GM12878 (cell line): ENCODE measurements at regions not wholly inside any gene's neighbourhood (a gene's known extent, or its start where the extent isn't known, plus 50 kb on each side); places are given as distances from the start of the nearest gene placed in this dataset.

Source experiments
- ATAC-seq: fragments of 200-7000 bp; cut with Tn5 transposase; 3 replicates; pipeline ENCODE4 v1.9.1; 2020; ENCODE audit warnings: mild to moderate bottlenecking, moderate library complexity
- BruUV-seq: library from RNA; stranded (reverse); fragments of 400-500 nt; replicated peaks from 2 replicates; lab custom pipeline; 2021; lab: Mats Ljungman, UMichigan
- CTCF ChIA-PET: fragments of 300-600 bp; sonication (Branson Sonifier 250); formaldehyde crosslinking; extraction: SDS; loops from one replicate; lab custom pipeline; 2021; ENCODE audit warnings: inconsistent platforms; lab: Yijun Ruan, JAX
- POLR2A ChIA-PET: fragments of 350-600 bp; formaldehyde crosslinking; extraction: SDS; loops from one replicate; lab custom pipeline; 2021; ENCODE audit warnings: inconsistent platforms; lab: Charles Lee
- RAD21 ChIA-PET: fragments of 300-600 bp; sonication (Branson Sonifier 250); formaldehyde crosslinking; loops from one replicate; lab custom pipeline; 2023; ENCODE audit warnings: antibody characterized with exemption; ENCODE audit not compliant: unreplicated experiment; lab: Charles Lee
- SMC1A ChIA-PET: fragments of 300-600 bp; sonication (Branson Sonifier 250); formaldehyde crosslinking; loops from one replicate; lab custom pipeline; 2023; ENCODE audit not compliant: unreplicated experiment, uncharacterized antibody; lab: Charles Lee
- DNase-seq: peaks from one replicate; pipeline ENCODE4 v3.0.0-alpha.2; 2011; ENCODE audit warnings: low read depth, low spot score
- FAIRE-seq: peaks from 3 replicates; lab custom pipeline; 2011; peaks lifted over from hg19 to GRCh38; lab: Jason Lieb, UNC
- H2AFZ ChIP-seq: 2 replicates; pipeline ENCODE4 v1.6.0; 2011; ENCODE audit warnings: low read depth, low read length, control low read depth; ENCODE audit not compliant: control insufficient read depth
- H3K27ac ChIP-seq: 2 replicates; pipeline ENCODE4 v1.5.1; 2011; ENCODE audit warnings: control low read depth; ENCODE audit not compliant: control insufficient read depth, insufficient read depth
- H3K27me3 ChIP-seq, 2 experiments: replicated peaks in 1 of 2; 2 replicates each; pipeline versions ENCODE4 v1.6.0 to v1.6.1; 2011; ENCODE audit warnings: low read length in 1 of 2; ENCODE audit not compliant: control insufficient read depth in 2 of 2, insufficient read depth in 2 of 2
- H3K36me3 ChIP-seq, 2 experiments: 2 replicates each; pipeline ENCODE4 v1.5.1; 2011; ENCODE audit warnings: low read length in 1 of 2; ENCODE audit not compliant: control insufficient read depth in 2 of 2, insufficient read depth in 2 of 2
- H3K4me1 ChIP-seq: 2 replicates; pipeline ENCODE4 v1.6.1; 2011; ENCODE audit warnings: mild to moderate bottlenecking, low read length, moderate library complexity, mixed read lengths; ENCODE audit not compliant: control insufficient read depth, insufficient read depth
- H3K4me2 ChIP-seq: 2 replicates; pipeline ENCODE4 v1.6.0; 2011; ENCODE audit warnings: control low read depth; ENCODE audit not compliant: control insufficient read depth, insufficient read depth
- H3K4me3 ChIP-seq: fragments of 200-600 bp; sonication (generic); 2 replicates; pipeline ENCODE4 v1.5.1; 2016
- H3K79me2 ChIP-seq: 2 replicates; pipeline ENCODE4 v1.6.0; 2011; ENCODE audit warnings: low read length; ENCODE audit not compliant: control insufficient read depth, insufficient read depth
- H3K9ac ChIP-seq: 2 replicates; pipeline ENCODE4 v1.8.0; 2011; ENCODE audit warnings: low read length, control low read depth, mixed read lengths; ENCODE audit not compliant: control insufficient read depth, insufficient read depth
- H3K9me3 ChIP-seq: replicated peaks from 3 replicates; pipeline ENCODE4 v1.5.1; 2011; ENCODE audit warnings: mild to moderate bottlenecking, low read length; ENCODE audit not compliant: control insufficient read depth, insufficient read depth
- H4K20me1 ChIP-seq: 2 replicates; pipeline ENCODE4 v1.6.0; 2011; ENCODE audit not compliant: control insufficient read depth, insufficient read depth
- BACH1 ChIP-seq: fragments of 450-650 bp; IDR thresholded peaks from 2 replicates; pipeline ENCODE4 v1.6.1; 2017; ENCODE audit warnings: mild to moderate bottlenecking, borderline replicate concordance
- BRCA1 ChIP-seq: IDR thresholded peaks from 2 replicates; pipeline ENCODE4 v1.6.1; 2011; ENCODE audit warnings: low read depth, low read length, improper control_type of control experiment
- CEBPB ChIP-seq, 2 experiments: fragments of 150-350 bp in 1 of 2; IDR thresholded peaks; 2 replicates each; pipeline ENCODE4 v1.6.1; 2012 to 2014; ENCODE audit warnings: low read depth in 2 of 2, low read length in 2 of 2, borderline replicate concordance in 1 of 2, inconsistent platforms in 1 of 2
- EGR1 ChIP-seq, 2 experiments: IDR thresholded peaks; 1 replicate in 1 of 2; 2 replicates in 1 of 2; pipeline ENCODE4 v1.6.1; 2011 to 2012; ENCODE audit warnings: low read depth in 2 of 2, low read length in 2 of 2, borderline replicate concordance in 1 of 2, mild to moderate bottlenecking in 1 of 2, moderate library complexity in 1 of 2
- FOXK2 ChIP-seq: fragments of 450-650 bp; IDR thresholded peaks from 2 replicates; pipeline ENCODE4 v1.6.1; 2017; ENCODE audit warnings: mild to moderate bottlenecking, moderate library complexity
- JUNB ChIP-seq: IDR thresholded peaks from 2 replicates; pipeline ENCODE4 v1.6.1; 2016; ENCODE audit warnings: antibody characterized with exemption, mild to moderate bottlenecking
- MTA2 ChIP-seq: fragments of 450-650 bp; IDR thresholded peaks from 2 replicates; pipeline ENCODE4 v1.6.1; 2016; ENCODE audit warnings: low read depth, mild to moderate bottlenecking, moderate library complexity
- PAX5 ChIP-seq: IDR thresholded peaks from 2 replicates; pipeline ENCODE4 v1.6.1; 2011; ENCODE audit warnings: low read depth, low read length, borderline replicate concordance
- PAX8 ChIP-seq: fragments of 450-650 bp; IDR thresholded peaks from 2 replicates; pipeline ENCODE4 v1.6.1; 2017; ENCODE audit warnings: mild to moderate bottlenecking, moderate library complexity
- RAD21 ChIP-seq: IDR thresholded peaks from 2 replicates; pipeline ENCODE4 v1.6.1; 2011; ENCODE audit warnings: mild to moderate bottlenecking, low read depth, low read length, moderate library complexity; ENCODE audit not compliant: insufficient read depth
- RAD51 ChIP-seq: fragments of 450-650 bp; IDR thresholded peaks from 2 replicates; pipeline ENCODE4 v1.6.1; 2016; ENCODE audit warnings: moderate library complexity, mild to moderate bottlenecking, inconsistent platforms
- RB1 ChIP-seq: fragments of 450-650 bp; formaldehyde crosslinking; IDR thresholded peaks from 2 replicates; pipeline ENCODE4 v1.6.1; 2017; ENCODE audit warnings: mild to moderate bottlenecking, borderline replicate concordance
- SIN3A ChIP-seq: IDR thresholded peaks from 2 replicates; pipeline ENCODE4 v1.6.1; 2012; ENCODE audit warnings: low read depth, low read length, improper control_type of control experiment
- SMAD1 ChIP-seq: fragments of 450-650 bp; IDR thresholded peaks from 2 replicates; pipeline ENCODE4 v1.6.1; 2018; ENCODE audit warnings: mild to moderate bottlenecking, low read depth; ENCODE audit not compliant: partially characterized antibody
- ZNF622 ChIP-seq: fragments of 450-650 bp; IDR thresholded peaks from 2 replicates; pipeline ENCODE4 v1.6.1; 2017; ENCODE audit warnings: mild to moderate bottlenecking, inconsistent platforms
- WGBS: methylation state at CpG from one replicate; pipeline ENCODE4 v1.1.6; 2016; ENCODE audit warnings: low lambda C conversion rate; ENCODE audit not compliant: insufficient replicate concordance, insufficient coverage; ENCODE audit errors: missing lambda C conversion rate; 5-methylcytosine and 5-hydroxymethylcytosine counted together
- in situ Hi-C: fragments of 300-500 bp; cut with MboI; formaldehyde crosslinking; loops from 9 replicates; pipeline ENCODE4 v1.14.3; 2018; ENCODE audit warnings: mixed read lengths
- intact Hi-C: fragments of 100-400 bp; cut with micrococcal nuclease; formaldehyde crosslinking; loops from one replicate; pipeline ENCODE4 v1.14.2; 2022; ENCODE audit not compliant: unreplicated experiment
- TF ChIP-seq, protein P1 (sequence below): fragments of 450-650 bp; IDR thresholded peaks from 2 replicates; pipeline ENCODE4 v1.6.1; 2014; ENCODE audit warnings: mild to moderate bottlenecking
- TF ChIP-seq, protein P2 (sequence below): fragments of 150-350 bp; IDR thresholded peaks from 2 replicates; pipeline ENCODE4 v1.6.1; 2014; ENCODE audit warnings: mild to moderate bottlenecking, low read depth, low read length
- TF ChIP-seq, protein P3 (sequence below): IDR thresholded peaks from 2 replicates; pipeline ENCODE4 v1.6.1; 2011; ENCODE audit warnings: borderline replicate concordance, low read depth, mild to moderate bottlenecking, moderate library complexity, mixed read lengths, low read length; ENCODE audit not compliant: insufficient read depth; ENCODE audit errors: extremely low read length

DNA sequence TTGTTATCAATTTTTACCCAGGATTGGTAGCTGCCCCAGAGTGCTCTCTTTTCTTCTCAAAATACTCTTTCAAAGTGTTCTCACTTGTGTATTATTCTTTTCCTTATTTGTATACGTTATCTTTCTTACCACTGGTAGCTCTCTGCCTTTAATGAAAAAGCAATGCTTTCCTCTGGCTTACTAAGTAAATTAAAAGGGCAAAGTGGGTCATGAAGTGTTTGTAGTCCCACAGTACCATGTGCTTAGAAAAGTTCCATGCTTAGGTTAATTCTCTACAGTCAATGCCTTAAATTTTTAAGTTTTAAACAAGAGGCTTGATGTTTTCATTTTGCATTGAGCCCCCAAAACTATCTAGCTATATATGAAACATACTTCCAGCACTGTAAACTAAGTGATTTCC is 300.2 kb downstream of the ASXL3 start:
- FAIRE-seq: no peak
- no peak overlapping the region for H3K4me2 ChIP-seq
- no peak overlapping the region for H3K27ac ChIP-seq

More for the DNA sequence above, 300.2 kb downstream of the ASXL3 start:
- Histone ChIP-seq H3K36me3 (no peaks in the 10 kb centered on the region), H3K4me1 (no peaks in the 10 kb centered on the region), H2AFZ (no peak overlapping the region), H3K9me3 (no peaks in the 10 kb centered on the region), H3K79me2 (no peaks in the 10 kb centered on the region), H3K27me3 (no peaks in the 10 kb centered on the region), H3K4me3 (no peak overlapping the region), H3K9ac (no peak overlapping the region), H4K20me1 (no peaks in the 10 kb centered on the region)
- POLR2A ChIA-PET: no interaction called here
- WGBS: 0% methylated on average over 1 of the region's 1 CpG
- CTCF ChIA-PET: interaction anchor here (0.9 to 1.4 kb wide), 3 partner anchors 39 to 493 kb away, joined by 3 to 4 read pairs (median 3); no protein-coding TSS in a partner anchor
- ATAC-seq (no peak), DNase-seq (no peak)
- in situ Hi-C loops (no loop called here), intact Hi-C loops (no loop called here)
- RAD21 ChIA-PET: interaction anchor here (0.6 kb wide), 1 partner anchor 343 kb away, joined by 3 read pairs; no protein-coding TSS in a partner anchor
- SMC1A ChIA-PET: interaction anchor here (0.6 to 1.2 kb wide), 8 partner anchors 9 to 215 kb away, joined by 3 to 6 read pairs (median 3); no protein-coding TSS in a partner anchor
- TF ChIP-seq BRCA1: no peak
- no peak for TF ChIP-seq EGR1 (IDR thresholded peaks at IDR 0.05; ENCODE audit: borderline replicate concordance in 1 of 2, low read depth in 2 of 2, low read length in 2 of 2)
- TF ChIP-seq, protein P1, sequence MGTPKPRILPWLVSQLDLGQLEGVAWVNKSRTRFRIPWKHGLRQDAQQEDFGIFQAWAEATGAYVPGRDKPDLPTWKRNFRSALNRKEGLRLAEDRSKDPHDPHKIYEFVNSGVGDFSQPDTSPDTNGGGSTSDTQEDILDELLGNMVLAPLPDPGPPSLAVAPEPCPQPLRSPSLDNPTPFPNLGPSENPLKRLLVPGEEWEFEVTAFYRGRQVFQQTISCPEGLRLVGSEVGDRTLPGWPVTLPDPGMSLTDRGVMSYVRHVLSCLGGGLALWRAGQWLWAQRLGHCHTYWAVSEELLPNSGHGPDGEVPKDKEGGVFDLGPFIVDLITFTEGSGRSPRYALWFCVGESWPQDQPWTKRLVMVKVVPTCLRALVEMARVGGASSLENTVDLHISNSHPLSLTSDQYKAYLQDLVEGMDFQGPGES: no peak
- TF ChIP-seq, protein P2, sequence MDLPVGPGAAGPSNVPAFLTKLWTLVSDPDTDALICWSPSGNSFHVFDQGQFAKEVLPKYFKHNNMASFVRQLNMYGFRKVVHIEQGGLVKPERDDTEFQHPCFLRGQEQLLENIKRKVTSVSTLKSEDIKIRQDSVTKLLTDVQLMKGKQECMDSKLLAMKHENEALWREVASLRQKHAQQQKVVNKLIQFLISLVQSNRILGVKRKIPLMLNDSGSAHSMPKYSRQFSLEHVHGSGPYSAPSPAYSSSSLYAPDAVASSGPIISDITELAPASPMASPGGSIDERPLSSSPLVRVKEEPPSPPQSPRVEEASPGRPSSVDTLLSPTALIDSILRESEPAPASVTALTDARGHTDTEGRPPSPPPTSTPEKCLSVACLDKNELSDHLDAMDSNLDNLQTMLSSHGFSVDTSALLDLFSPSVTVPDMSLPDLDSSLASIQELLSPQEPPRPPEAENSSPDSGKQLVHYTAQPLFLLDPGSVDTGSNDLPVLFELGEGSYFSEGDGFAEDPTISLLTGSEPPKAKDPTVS: no peak
- no peak for TF ChIP-seq MTA2
- no peak for TF ChIP-seq RAD51
- no peak for TF ChIP-seq RB1
- TF ChIP-seq RAD21: no peak
- TF ChIP-seq, protein P3, sequence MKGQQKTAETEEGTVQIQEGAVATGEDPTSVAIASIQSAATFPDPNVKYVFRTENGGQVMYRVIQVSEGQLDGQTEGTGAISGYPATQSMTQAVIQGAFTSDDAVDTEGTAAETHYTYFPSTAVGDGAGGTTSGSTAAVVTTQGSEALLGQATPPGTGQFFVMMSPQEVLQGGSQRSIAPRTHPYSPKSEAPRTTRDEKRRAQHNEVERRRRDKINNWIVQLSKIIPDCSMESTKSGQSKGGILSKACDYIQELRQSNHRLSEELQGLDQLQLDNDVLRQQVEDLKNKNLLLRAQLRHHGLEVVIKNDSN: no peak
- TF ChIP-seq BACH1: no peak
- TF ChIP-seq PAX5: no peak
- TF ChIP-seq JUNB: no peak
- TF ChIP-seq CEBPB (IDR thresholded peaks at IDR 0.05; ENCODE audit: borderline replicate concordance in 1 of 2, low read depth in 2 of 2, low read length in 2 of 2): no peak
- TF ChIP-seq FOXK2: no peak
- no peak for TF ChIP-seq SIN3A
- no peak for TF ChIP-seq SMAD1
- TF ChIP-seq ZNF622: no peak
- no peak for TF ChIP-seq PAX8
- no TSS peak for BruUV-seq
